Stimulated activated CD8-positive, alpha-beta memory T cell treated with anti-CD3 and anti-CD28 coated beads, Interleukin-15, amount 100 ng/mL, for 48 hours (primary cell): ENCODE measurements at regions not wholly inside any gene's neighbourhood (a gene's known extent, or its start where the extent isn't known, plus 50 kb on each side); places are given as distances from the start of the nearest gene placed in this dataset.

Experiments used
- DNase-seq, 2 donors: peaks; one replicate each; pipeline ENCODE4 v3.0.0-alpha.2; 2020; ENCODE audit warnings: low read depth in 2 of 2

GRCh38 chr1:88371436-88372023 lies 312.5 kb upstream of the PKN2 start:
- DNase-seq: no peak

- no peak for DNase-seq
Observed at GRCh38 chr1:88375977-88376376, 308.1 kb upstream of the PKN2 start.

- DNase-seq: no peak
Observed at GRCh38 chr1:88376421-88376820, 307.7 kb upstream of the PKN2 start.

- no peak for DNase-seq
Observed at GRCh38 chr1:88378560-88378959, 305.5 kb upstream of the PKN2 start.

GRCh38 chr1:88394958-88395357 lies 289.1 kb upstream of the PKN2 start:
- DNase-seq: no peak

- no peak for DNase-seq
Observed at GRCh38 chr1:88398338-88398737, 285.7 kb upstream of the PKN2 start.

GRCh38 chr1:88399690-88400089 lies 284.4 kb upstream of the PKN2 start:
- DNase-seq: no peak

GRCh38 chr1:88401313-88401712 lies 282.8 kb upstream of the PKN2 start:
- DNase-seq: no peak

GRCh38 chr1:88404582-88404981 lies 279.5 kb upstream of the PKN2 start:
- no peak for DNase-seq

- no peak for DNase-seq
Observed at GRCh38 chr1:88407248-88407647, 276.8 kb upstream of the PKN2 start.

GRCh38 chr1:88421997-88422396 lies 262.1 kb upstream of the PKN2 start:
- DNase-seq: no peak

- no peak for DNase-seq
Observed at GRCh38 chr1:88433556-88433955, 250.5 kb upstream of the PKN2 start.

GRCh38 chr1:88434836-88435235 lies 249.2 kb upstream of the PKN2 start:
- DNase-seq: no peak

- DNase-seq: no peak
Observed at GRCh38 chr1:88441022-88441421, 243.1 kb upstream of the PKN2 start.

GRCh38 chr1:88451856-88452255 lies 232.2 kb upstream of the PKN2 start:
- DNase-seq: no peak

GRCh38 chr1:88453295-88453694 lies 230.8 kb upstream of the PKN2 start:
- DNase-seq: no peak

GRCh38 chr1:88454781-88455180 lies 229.3 kb upstream of the PKN2 start:
- DNase-seq: no peak

- no peak for DNase-seq
Observed at GRCh38 chr1:88455621-88456256, 228.3 kb upstream of the PKN2 start.

GRCh38 chr1:88457197-88457596 lies 226.9 kb upstream of the PKN2 start:
- DNase-seq: no peak

GRCh38 chr1:88461007-88461406 lies 223.1 kb upstream of the PKN2 start:
- DNase-seq: no peak

GRCh38 chr1:88462096-88462487 lies 222.0 kb upstream of the PKN2 start:
- no peak for DNase-seq

GRCh38 chr1:88462488-88463261 lies 221.4 kb upstream of the PKN2 start:
- DNase-seq: no peak

GRCh38 chr1:88463401-88463985 lies 220.6 kb upstream of the PKN2 start:
- no peak for DNase-seq
